Gastroesophageal sphincter (tissue), 3 donors: ENCODE measurements at regions not wholly inside any gene's neighbourhood (a gene's known extent, or its start where the extent isn't known, plus 50 kb on each side); places are given as distances from the start of the nearest gene placed in this dataset.

Source experiments
- EP300 ChIP-seq: sonication (generic); formaldehyde crosslinking; IDR thresholded peaks from one replicate; pipeline ENCODE4 v1.6.1; 2017; ENCODE audit warnings: antibody characterized with exemption, mild to moderate bottlenecking
- POLR2A ChIP-seq, 2 donors: fragments of 450-650 bp; IDR thresholded peaks; one replicate each; pipeline ENCODE4 v1.6.1; 2017; ENCODE audit warnings: antibody characterized with exemption in 2 of 2, mild to moderate bottlenecking in 2 of 2, moderate library complexity in 1 of 2
- POLR2AphosphoS5 ChIP-seq: sonication (generic); formaldehyde crosslinking; IDR thresholded peaks from one replicate; pipeline ENCODE4 v1.6.1; 2017; ENCODE audit warnings: antibody characterized with exemption
- TF ChIP-seq, protein P1 (sequence below), 4 experiments: fragments of 200-600 bp in 2 of 4; fragments of 450-650 bp in 2 of 4; sonication (generic) in 1 of 4; IDR thresholded peaks; one replicate each; pipeline ENCODE4 v1.5.1; 2017 to 2019; ENCODE audit warnings: antibody characterized with exemption in 4 of 4, mild to moderate bottlenecking in 2 of 4, moderate library complexity in 2 of 4

DNA sequence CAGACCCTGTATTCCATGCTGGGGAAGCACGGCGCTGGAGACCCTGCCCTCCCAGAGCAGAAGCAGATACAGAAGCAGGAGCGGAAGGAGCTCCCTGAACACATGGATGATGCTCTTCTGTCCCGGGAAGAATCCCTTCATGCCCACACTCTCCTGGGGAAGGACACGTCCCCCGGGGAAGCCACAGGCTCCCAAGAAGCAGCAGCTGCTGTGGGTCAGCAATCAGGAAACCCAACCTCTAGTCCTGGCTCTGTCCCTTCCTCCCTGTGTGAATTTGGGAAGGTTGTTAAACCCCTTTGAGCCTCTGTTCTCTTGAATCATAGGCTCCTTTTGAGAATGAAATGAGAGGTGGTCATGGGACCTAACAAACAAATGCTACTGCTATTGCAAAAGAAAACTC, 176.2 kb upstream of the TPM1 start:
- TF ChIP-seq POLR2A (IDR thresholded peaks at IDR 0.05) (no peak), POLR2AphosphoS5 (no peak), EP300 (no peak)
- TF ChIP-seq, protein P1, sequence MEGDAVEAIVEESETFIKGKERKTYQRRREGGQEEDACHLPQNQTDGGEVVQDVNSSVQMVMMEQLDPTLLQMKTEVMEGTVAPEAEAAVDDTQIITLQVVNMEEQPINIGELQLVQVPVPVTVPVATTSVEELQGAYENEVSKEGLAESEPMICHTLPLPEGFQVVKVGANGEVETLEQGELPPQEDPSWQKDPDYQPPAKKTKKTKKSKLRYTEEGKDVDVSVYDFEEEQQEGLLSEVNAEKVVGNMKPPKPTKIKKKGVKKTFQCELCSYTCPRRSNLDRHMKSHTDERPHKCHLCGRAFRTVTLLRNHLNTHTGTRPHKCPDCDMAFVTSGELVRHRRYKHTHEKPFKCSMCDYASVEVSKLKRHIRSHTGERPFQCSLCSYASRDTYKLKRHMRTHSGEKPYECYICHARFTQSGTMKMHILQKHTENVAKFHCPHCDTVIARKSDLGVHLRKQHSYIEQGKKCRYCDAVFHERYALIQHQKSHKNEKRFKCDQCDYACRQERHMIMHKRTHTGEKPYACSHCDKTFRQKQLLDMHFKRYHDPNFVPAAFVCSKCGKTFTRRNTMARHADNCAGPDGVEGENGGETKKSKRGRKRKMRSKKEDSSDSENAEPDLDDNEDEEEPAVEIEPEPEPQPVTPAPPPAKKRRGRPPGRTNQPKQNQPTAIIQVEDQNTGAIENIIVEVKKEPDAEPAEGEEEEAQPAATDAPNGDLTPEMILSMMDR (IDR thresholded peaks at IDR 0.05): no peak
